Endothelial cell (in vitro differentiated cells): ENCODE measurements at regions not wholly inside any gene's neighbourhood (a gene's known extent, or its start where the extent isn't known, plus 50 kb on each side); places are given as distances from the start of the nearest gene placed in this dataset.

Experiments used
- DNase-seq: peaks from one replicate; pipeline ENCODE4 v3.0.0; 2021; ENCODE audit warnings: low spot score
- H3K27ac Mint-ChIP-seq: one replicate; pipeline ENCODE4 v1.8.0; 2021; ENCODE audit warnings: mixed read lengths, inconsistent platforms; ENCODE audit not compliant: unreplicated experiment
- H3K27me3 Mint-ChIP-seq: one replicate; pipeline ENCODE4 v1.8.0; 2021; ENCODE audit warnings: mild to moderate bottlenecking, moderate library complexity, mixed read lengths, inconsistent platforms; ENCODE audit not compliant: unreplicated experiment
- H3K36me3 Mint-ChIP-seq: one replicate; pipeline ENCODE4 v1.8.0; 2021; ENCODE audit warnings: mild to moderate bottlenecking, low read depth, mixed read lengths, inconsistent platforms; ENCODE audit not compliant: unreplicated experiment
- H3K4me1 Mint-ChIP-seq: one replicate; pipeline ENCODE4 v1.8.0; 2021; ENCODE audit warnings: mild to moderate bottlenecking, mixed read lengths, inconsistent platforms; ENCODE audit not compliant: unreplicated experiment
- H3K4me3 Mint-ChIP-seq: one replicate; pipeline ENCODE4 v1.8.0; 2021; ENCODE audit warnings: mild to moderate bottlenecking, mixed read lengths, inconsistent platforms; ENCODE audit not compliant: unreplicated experiment
- H3K9me3 Mint-ChIP-seq: one replicate; pipeline ENCODE4 v1.8.0; 2021; ENCODE audit warnings: mixed read lengths, inconsistent platforms; ENCODE audit not compliant: unreplicated experiment
- CTCF ChIP-seq: fragments of 200-600 bp; sonication (generic); IDR thresholded peaks from one replicate; pipeline ENCODE4 v1.5.0; 2021; ENCODE audit warnings: antibody characterized with exemption; ENCODE audit not compliant: unreplicated experiment

DNA sequence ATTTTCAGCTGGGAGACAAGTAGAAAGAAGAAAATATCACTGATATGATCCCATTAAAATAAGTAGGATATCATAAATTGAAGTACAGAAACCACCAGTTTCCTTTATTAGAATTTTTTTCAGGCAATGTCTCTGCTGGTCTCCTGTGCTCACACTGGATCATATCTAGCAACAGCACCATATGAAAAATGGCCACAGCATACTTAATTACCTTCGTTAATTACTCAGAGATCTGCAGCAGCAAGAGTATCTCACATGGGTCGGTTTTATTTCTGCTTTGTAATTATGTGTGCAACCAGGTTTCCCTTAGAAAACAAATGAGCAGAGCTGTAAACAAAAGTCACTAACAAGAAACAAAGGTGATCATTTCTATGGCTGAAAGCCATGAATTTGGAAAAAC lies 287.9 kb downstream of the LRRIQ3 start:
- peaks cover 4% of the 10 kb centered on the region for H3K36me3 Mint-ChIP-seq
- H3K9me3 Mint-ChIP-seq: no peaks in the 10 kb centered on the region
- no peak for DNase-seq
- H3K4me3 Mint-ChIP-seq: no peak overlapping the region
- TF ChIP-seq CTCF: no peak
- no peaks in the 10 kb centered on the region for H3K4me1 Mint-ChIP-seq
- H3K27me3 Mint-ChIP-seq: peaks cover 1% of the 10 kb centered on the region
- H3K27ac Mint-ChIP-seq: no peak overlapping the region

DNA sequence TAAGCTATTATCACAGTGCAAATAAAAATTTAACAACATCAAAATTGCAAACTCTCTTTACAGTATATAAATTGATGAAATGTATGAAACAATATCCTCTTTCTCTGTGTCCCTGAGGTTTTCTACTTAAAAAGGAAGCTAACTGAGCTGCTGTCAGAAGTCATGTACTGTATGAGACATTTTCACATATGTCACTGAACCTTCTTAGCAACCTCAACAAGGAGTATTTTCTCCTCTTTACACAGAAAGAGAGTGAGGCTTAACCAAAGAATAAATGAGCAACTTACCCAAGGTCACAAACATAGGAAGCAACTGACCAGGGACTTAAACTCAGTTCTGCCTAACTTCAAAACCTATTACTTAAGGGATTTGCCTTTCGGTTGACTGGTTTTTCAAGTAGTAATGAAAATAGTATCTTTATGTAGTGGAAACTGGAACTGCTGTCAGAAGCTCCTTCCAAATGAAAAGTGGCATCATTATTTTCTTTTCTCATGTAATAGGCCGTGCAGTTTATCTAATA lies 288.9 kb downstream of the LRRIQ3 start:
- Mint-ChIP-seq H3K27ac (no peak overlapping the region), H3K27me3 (peaks cover 1% of the 10 kb centered on the region), H3K36me3 (peaks cover 4% of the 10 kb centered on the region), H3K4me3 (no peak overlapping the region), H3K9me3 (no peaks in the 10 kb centered on the region), H3K4me1 (no peaks in the 10 kb centered on the region)
- DNase-seq: no peak
- no peak for TF ChIP-seq CTCF

GRCh38 chr1:73907051-73907450 lies 290.9 kb downstream of the LRRIQ3 start:
- Mint-ChIP-seq H3K27ac (no peak overlapping the region), H3K36me3 (no peaks in the 10 kb centered on the region), H3K4me3 (no peak overlapping the region), H3K27me3 (no peaks in the 10 kb centered on the region), H3K9me3 (no peaks in the 10 kb centered on the region), H3K4me1 (no peaks in the 10 kb centered on the region)
- TF ChIP-seq CTCF: no peak
- DNase-seq: no peak

DNA sequence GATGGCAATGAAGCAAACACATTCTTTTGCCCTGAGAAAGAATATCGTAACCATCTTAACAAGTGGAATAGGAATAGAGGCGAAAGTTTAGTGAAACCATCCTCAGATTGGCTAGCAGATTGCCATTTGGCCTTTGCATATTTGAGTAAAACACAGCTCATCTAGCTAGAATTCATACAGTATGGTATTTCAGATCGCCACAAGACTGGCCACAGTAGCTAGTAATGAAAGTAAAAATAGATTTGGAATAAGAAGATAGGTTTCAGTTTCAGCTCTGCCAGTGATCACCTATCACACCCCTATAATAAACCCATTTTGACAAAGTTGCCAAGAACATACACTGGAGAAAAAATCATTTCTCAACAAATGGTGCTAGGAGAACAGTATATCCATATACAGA lies 294.9 kb downstream of the LRRIQ3 start:
- no peak for TF ChIP-seq CTCF
- DNase-seq: no peak
- no peaks in the 10 kb centered on the region for H3K36me3 Mint-ChIP-seq
- no peaks in the 10 kb centered on the region for H3K9me3 Mint-ChIP-seq
- no peak overlapping the region for H3K27ac Mint-ChIP-seq
- H3K4me3 Mint-ChIP-seq: no peak overlapping the region
- H3K4me1 Mint-ChIP-seq: peaks cover 7% of the 10 kb centered on the region
- H3K27me3 Mint-ChIP-seq: no peaks in the 10 kb centered on the region

DNA sequence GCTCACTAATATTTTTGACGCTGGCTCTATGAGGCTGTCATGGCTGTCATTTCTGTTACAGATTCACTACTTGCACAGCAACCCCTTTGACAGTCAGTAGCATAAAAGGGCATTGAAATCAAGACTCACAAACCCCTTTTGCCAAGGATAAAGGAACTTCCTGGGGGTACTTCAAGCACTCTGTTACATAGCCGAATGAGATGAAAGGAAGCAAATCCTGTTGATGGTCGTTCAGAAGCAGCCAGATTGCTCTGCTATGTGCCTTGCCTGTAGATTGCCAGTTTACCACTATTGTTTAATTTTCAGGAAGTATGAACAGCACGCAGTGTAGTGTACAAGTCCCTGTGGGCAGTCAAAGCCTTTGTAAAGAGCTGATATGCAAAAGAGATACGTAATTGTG lies 296.2 kb downstream of the LRRIQ3 start:
- Mint-ChIP-seq H3K4me1 (peaks cover 7% of the 10 kb centered on the region), H3K4me3 (no peak overlapping the region), H3K9me3 (no peaks in the 10 kb centered on the region), H3K27me3 (no peaks in the 10 kb centered on the region), H3K27ac (no peak overlapping the region), H3K36me3 (no peaks in the 10 kb centered on the region)
- no peak for TF ChIP-seq CTCF
- no peak for DNase-seq
